ENCODE measurements at regions not wholly inside any gene's neighbourhood (a gene's known extent, or its start where the extent isn't known, plus 50 kb on each side); places are given as distances from the start of the nearest gene placed in this dataset.

GRCh38 chr6:118745156-118745555 lies 93.8 kb upstream of the CEP85L start:
- Histone ChIP-seq H3K4me2 (no peak overlapping the region), H3K79me2 (ENCODE audit: low read depth) (no peaks in the 10 kb centered on the region), H4K20me1 (ENCODE audit: insufficient read depth) (no peaks in the 10 kb centered on the region), H3K4me3 (no peak overlapping the region), H3K27me3 (ENCODE audit: insufficient read depth, low read depth) (no peaks in the 10 kb centered on the region), H3K36me3 (ENCODE audit: low read depth) (no peaks in the 10 kb centered on the region), H3K9me2 (ENCODE audit: insufficient read depth) (no peaks in the 10 kb centered on the region), H3K9me3 (ENCODE audit: insufficient read depth, low read depth) (no peaks in the 10 kb centered on the region), H2AFZ (no peak overlapping the region), H3F3A (ENCODE audit: insufficient read depth, low read depth) (no peaks in the 10 kb centered on the region), H3K4me1 (replicated peaks; ENCODE audit: insufficient read depth) (peaks cover 8% of the 10 kb centered on the region), H3K27ac (no peak overlapping the region)
- DNase-seq = no peak
- no peak for TF ChIP-seq EZH2 (IDR thresholded peaks at IDR 0.05; ENCODE audit: low read depth)
- no peak for TF ChIP-seq CTCF (conservative IDR thresholded peaks at IDR 0.05)
- intact Hi-C loops (cut with micrococcal nuclease; ENCODE audit: unreplicated experiment) = no loop called here
- no TSS peak for BruUV-seq (replicated peaks)
- ChIA-PET CTCF (no interaction called here), POLR2A (ENCODE audit: unreplicated experiment) (no interaction called here)

- no peaks in the 10 kb centered on the region for H3K36me3 ChIP-seq (ENCODE audit: low read depth)
- TF ChIP-seq CTCF (conservative IDR thresholded peaks at IDR 0.05) (no peak), EZH2 (IDR thresholded peaks at IDR 0.05; ENCODE audit: low read depth) (no peak)
- H3K9me3 ChIP-seq (ENCODE audit: insufficient read depth, low read depth) = no peaks in the 10 kb centered on the region
- H3K4me1 ChIP-seq (replicated peaks; ENCODE audit: insufficient read depth) = peaks cover 12% of the 10 kb centered on the region
- H3K4me2 ChIP-seq = no peak overlapping the region
- intact Hi-C loops (cut with micrococcal nuclease; ENCODE audit: unreplicated experiment) = no loop called here
- no peak for DNase-seq
- no peak overlapping the region for H3K4me3 ChIP-seq
- H3K9me2 ChIP-seq (ENCODE audit: insufficient read depth) = no peaks in the 10 kb centered on the region
- POLR2A ChIA-PET (ENCODE audit: unreplicated experiment) = no interaction called here
- H3K27me3 ChIP-seq (ENCODE audit: insufficient read depth, low read depth) = no peaks in the 10 kb centered on the region
- no TSS peak for BruUV-seq (replicated peaks)
- CTCF ChIA-PET = no interaction called here
- H3K27ac ChIP-seq = no peak overlapping the region
- no peak overlapping the region for H2AFZ ChIP-seq
- H3K79me2 ChIP-seq (ENCODE audit: low read depth) = no peaks in the 10 kb centered on the region
- H3F3A ChIP-seq (ENCODE audit: insufficient read depth, low read depth) = no peaks in the 10 kb centered on the region
- H4K20me1 ChIP-seq (ENCODE audit: insufficient read depth) = no peaks in the 10 kb centered on the region
These were observed 93.0 kb upstream of the CEP85L start for GRCh38 chr6:118744261-118744941.

GRCh38 chr6:118743746-118744145 lies 92.4 kb upstream of the CEP85L start:
- BruUV-seq (replicated peaks) = no TSS peak
- intact Hi-C loops (cut with micrococcal nuclease; ENCODE audit: unreplicated experiment) = no loop called here
- TF ChIP-seq CTCF (conservative IDR thresholded peaks at IDR 0.05) (no peak), EZH2 (IDR thresholded peaks at IDR 0.05; ENCODE audit: low read depth) (no peak)
- Histone ChIP-seq H3K4me3 (no peak overlapping the region), H3K4me2 (no peak overlapping the region), H3K79me2 (ENCODE audit: low read depth) (no peaks in the 10 kb centered on the region), H3K36me3 (ENCODE audit: low read depth) (no peaks in the 10 kb centered on the region), H3K27me3 (ENCODE audit: insufficient read depth, low read depth) (no peaks in the 10 kb centered on the region), H3K9me2 (ENCODE audit: insufficient read depth) (no peaks in the 10 kb centered on the region), H2AFZ (no peak overlapping the region), H4K20me1 (ENCODE audit: insufficient read depth) (no peaks in the 10 kb centered on the region), H3K27ac (no peak overlapping the region), H3F3A (ENCODE audit: insufficient read depth, low read depth) (no peaks in the 10 kb centered on the region), H3K9me3 (ENCODE audit: insufficient read depth, low read depth) (no peaks in the 10 kb centered on the region), H3K4me1 (replicated peaks; ENCODE audit: insufficient read depth) (peaks cover 12% of the 10 kb centered on the region)
- no peak for DNase-seq
- ChIA-PET POLR2A (ENCODE audit: unreplicated experiment) (no interaction called here), CTCF (no interaction called here)

Data from PC-9 (cell line).